ENCODE measurements at regions not wholly inside any gene's neighbourhood (a gene's known extent, or its start where the extent isn't known, plus 50 kb on each side); places are given as distances from the start of the nearest gene placed in this dataset.
A peak's percentile ranks its signal among the peaks of the same experiment; 100 is the strongest.

DNA sequence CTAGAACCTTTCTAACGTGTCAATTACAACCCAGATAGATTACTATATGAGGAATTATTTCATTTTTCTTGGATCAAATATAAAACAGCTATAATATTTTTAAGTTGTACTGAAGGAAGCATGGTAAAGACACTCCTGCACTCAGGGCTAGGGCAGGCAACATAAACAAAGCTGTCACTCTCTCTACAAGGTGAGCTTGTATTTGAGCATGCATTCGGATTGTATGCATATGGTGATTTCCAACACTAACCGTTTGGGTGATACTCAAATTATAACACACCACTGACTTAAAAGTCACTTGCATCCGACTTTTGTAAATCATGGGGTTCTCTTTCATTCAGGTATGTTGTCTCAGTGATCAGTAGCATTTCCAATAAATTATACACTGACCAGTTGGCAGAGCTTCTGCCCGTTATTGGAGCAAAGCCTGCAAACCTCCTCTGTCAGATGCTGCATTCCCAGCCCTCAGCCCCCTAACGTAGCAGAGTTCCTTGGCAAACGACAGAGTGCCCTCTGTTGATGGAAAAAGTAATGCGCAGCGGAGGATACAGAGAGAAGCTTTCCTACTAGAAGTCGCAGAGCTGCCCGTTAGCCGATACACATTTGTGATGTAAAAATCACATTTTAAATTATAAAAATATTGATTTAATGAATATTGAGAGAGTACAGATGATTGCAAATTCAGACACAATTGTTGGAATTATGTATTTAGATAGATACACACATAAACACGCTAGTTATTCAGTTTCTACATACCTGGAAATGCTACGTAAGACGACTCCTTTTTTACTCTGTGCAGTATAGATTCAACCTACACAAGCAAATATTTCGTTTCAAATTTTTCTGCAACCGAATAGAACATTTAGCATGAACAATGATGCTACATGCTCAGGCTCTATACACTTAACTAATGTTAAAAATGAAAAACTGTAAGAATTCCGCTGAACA is 173.9 kb upstream of the SP4 start:
- peak; percentile 3 to 6 for DNase-seq

DNA sequence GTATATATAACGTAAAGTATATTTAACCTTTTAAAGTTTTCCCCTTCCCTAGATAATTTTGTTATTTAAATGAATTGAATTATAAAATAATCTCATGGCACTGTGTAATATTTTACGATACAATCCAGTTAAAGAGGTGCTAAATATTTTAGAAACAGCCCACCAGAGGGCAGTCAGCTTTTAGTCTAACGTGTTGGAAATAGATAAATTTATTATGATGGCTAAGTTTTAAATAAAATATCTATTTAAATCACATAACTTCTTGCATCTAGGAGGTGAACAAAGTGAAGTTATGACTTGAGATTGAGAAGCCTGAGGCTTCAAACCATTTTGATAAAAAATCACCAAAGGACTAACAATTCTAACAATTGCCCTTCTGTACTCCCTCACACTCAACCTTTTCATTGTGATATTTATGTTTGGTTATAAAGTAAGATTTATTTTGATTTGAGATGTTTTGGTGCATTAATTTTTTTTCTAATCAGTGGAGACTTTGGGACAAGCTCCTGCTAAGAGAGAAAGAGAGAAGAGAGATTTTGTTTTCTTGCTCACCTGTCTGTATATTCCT is 171.5 kb upstream of the SP4 start:
- DNase-seq, result peak in 1 of 2 experiments; percentile 1

DNA sequence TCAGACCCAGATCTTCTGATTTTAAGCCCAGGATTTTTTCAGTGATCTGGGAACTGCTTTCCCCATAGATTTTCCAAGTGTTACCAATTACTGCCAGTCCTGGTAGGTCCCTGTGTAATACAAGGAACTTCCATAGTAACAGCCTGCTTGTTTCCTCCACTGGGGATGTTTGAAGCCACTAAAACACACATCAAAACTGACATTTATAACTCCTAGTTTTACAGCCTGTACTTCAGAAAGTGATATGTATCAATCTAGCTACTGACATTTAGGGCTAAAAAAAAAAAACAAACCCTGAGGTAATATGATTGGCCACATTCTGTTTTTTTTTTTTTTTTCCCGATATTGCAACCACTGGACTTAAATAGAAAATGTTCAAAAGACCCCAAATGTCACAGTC is 166.9 kb upstream of the SP4 start:
- no peak for DNase-seq

DNA sequence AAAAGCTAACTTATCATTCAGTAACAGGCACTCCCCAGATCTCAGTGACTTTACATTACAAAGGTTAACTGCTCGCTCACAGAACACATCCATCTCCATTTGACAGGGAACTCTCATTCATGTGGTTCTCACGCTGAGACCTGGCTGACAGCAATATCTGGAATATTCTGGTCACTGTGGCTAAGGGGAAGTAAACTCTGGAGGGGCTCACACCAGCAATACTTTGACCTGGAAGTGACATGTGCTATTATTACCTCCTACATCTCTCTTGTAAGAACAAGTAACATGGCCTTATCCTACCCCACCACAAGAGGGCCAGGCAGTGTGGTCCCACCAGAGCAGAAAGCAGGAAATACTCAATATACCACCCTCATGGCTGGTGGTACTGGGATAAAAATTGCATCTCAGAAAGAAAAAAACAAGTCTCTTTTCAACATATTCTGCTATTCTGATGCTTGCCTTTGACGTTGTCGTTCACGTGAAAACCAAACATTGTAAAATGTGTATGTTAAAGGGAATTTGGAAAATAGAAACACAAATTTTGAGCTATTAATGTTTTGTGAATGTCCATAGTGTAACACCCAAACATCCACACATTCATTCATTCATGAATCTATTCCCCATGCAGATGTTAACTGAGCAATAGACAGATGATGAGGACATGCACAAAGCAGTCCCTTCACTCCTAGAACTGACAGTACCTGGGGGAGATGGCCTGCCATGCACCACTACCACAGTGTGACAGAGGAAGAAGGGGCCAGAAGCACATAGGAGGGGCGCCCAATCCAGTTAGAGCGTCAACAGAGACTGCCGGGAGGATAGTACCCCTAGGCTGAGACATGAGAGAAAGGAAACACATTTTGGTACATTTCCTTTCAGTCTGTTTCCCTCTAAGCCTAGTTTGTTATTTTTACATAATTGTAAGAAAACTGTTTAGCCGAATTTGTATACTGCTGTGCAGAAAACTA is 166.0 kb upstream of the SP4 start:
- peak; percentile 21 to 22 for DNase-seq

DNA sequence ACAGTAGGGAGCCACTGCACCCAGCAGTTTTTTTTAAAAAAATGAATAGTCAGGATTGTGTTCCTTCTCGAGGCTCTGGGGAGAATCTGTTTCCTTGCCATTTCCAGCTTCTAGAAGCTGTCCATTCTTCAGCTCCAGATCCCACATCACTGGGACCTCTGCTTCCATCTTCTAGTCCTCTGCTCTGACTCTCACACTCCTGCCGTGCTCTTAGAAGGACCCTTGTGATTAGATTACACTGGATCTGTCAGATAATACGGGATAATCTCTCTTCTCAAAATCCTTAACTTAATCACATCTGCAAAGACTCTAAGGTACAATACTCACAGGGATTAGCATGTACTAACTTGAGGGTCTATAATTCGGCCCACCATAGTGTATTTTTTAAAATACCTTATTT is 158.9 kb upstream of the SP4 start:
- DNase-seq, result no peak

DNA sequence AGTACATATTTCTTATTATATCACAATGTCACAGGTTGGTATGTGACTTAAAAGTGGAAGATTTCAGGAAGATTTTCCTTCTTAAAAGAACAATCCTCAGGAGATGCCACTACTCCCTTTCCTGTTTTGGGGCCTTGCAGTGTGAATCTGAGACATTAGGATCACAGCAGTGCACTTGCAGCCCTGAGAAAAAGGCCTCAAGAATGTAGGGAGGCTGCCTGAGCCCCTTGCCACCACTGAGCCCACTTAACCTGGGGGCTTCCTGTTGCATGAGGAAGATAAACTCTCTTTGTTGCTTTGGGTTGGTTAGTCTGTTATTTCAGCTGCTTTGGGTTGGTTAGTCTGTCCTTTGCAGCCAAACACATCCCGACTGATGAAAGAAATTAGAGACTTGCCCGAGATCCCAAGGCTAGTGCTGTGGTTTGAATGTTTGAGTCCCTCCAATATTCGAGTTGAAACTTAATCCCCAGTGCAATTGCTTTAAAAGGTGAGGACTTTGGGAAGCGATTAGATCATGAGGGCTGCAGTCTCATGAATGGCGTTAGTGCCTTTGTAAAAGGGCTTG is 151.3 kb upstream of the SP4 start:
- DNase-seq, result no peak

DNA sequence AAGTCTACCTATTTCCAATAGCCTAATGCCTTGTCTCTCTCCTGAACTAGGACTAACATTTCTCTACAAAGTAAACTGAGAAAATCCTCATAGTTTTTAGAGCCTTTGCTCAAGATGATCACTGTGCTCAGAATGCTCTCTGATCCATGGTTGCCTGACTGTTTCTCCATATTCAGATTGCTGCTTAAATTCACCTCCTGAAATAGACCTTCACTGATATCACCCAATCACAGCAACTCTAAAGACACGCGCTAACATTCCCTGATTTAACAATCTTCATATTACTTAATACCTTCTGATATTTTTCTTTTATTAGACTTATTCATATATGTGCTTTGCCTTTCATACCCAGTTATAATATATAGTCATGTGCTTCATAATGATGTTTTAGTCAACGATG is 148.9 kb upstream of the SP4 start:
- no peak for DNase-seq

DNA sequence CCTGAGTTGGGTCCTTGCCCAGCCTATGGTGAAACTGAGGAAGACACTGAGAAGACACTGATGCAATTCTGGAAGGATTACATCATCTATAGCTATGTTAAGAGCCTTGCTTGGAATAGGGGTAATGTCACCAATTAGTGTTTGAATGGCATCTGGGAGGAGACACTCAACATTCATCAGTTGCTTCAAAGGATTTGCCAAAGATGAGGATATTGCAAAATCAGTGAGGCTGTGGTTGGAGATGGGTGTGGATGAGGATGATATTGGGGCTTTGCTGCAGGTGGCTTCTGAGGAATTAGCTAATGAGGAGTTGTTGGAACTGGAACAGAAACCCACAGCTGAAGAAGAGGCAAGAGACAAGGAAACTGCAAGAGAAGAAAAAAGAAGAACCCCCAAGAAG is 146.7 kb upstream of the SP4 start:
- DNase-seq, result no peak

DNA sequence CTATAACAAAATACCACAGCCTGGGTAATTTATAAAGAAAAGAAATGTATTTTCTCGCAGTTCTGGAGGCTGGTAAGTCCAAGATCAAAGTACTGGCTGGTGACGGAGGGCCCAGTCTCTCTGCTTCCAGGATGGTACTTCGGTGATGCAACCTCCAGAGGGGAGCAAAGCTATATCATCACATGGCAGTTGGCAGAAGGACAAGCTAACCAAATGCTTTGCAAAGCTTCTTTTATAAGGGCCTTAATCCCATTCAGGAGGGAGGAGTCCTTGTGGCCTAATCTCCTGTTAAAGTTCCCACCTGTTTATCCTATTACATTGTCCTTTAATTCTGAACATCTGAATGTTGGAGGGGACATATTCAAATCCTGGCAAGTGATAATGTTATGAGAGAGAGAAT is 134.1 kb upstream of the SP4 start:
- no peak for DNase-seq

DNA sequence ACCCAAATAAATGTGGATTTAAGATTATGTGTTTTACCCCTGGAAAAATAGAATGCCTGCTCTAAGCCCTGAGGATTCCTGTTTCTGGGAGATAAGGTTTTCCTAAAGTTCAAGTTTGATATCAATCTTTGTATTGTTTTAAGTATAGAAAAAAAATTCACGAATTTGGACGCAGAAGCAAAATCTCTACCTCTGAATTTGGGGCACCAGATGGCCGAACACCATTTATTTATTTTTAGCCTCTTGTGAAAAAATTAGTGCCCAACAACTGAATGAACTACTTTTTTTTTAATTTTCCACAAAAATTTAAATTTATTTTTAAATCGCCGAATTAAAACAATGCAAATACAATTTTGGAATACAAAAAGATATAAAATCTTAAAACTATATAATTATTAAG is 128.1 kb upstream of the SP4 start:
- DNase-seq, result no peak

DNA sequence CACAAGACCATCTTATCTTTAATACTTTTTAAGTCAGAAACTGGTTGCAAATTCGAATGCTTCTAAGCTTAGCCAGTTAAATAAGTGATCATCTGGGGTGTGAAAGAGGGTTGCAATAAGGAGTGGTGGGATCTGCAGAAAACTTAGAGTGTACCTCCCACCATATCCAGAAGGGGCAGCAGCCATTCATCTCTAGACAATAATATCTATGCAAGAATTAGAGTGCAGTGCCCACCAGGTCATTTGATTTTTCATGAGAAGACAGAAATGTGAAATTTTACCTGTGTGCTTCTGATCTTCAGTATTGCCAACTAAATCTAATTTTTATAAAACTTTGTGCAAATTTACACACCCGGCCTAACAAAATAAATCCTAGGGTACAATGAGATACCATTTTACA is 127.2 kb upstream of the SP4 start:
- no peak for DNase-seq

DNA sequence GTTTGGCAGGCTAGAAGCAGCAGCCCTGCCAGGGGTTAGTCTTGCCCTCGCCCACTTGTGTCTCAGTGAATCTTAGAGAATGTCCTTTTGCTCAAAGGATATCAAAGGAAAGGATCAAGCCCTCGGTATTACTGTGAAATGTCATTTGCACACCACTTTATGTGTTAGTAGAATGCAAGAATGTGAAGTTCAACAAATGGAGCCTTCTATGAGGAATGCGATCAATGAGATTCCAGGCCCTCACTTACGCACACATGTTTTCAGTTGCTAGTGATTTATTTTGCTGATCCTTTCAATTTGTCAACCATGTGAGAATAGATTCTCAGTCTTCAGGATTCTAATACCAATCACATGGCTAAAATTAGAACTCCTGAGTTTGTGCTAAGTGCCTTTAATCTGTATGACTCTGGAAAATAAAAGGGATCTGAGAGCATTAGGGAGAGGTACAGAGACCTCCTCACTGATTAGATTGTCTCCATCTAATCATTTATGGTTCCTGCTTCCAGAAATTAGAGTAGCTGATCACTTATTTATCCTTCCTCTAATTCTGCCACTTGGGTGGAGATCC is 123.0 kb upstream of the SP4 start:
- DNase-seq, result no peak

DNA sequence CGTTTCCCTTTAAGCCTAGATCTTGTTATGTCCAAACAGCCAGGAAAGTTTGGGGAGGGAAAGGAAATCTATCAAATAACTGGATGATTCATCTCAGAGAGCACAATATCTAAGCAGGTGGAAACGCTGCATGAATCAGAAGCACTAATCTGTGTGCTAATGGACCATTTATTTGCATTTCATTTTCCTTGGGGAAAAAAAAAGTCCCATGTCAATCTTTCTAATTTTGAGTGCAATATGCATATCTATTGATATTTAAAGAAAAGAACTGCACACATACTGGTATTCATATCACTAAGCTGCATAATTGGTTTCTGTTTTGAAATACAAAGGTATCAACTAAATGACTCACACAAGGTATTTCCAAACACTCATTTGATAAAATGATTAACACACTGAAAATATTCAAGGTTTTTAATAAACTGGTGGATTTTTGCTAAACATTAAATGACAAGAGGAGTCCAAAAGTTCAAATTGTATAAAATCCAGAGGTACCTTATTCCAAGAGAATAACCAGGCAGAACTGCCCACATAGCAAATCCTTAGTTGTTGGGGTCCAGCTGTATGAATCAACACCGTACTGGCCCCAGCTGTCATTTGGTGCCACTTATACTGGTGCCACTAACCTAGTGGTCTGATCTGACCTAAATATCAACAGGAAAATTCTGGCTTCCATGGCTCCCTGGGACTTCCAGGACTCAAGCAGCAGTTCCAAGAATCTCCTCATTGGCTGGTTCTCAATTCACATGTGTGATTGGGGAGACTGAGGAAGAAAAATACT is 122.2 kb upstream of the SP4 start:
- DNase-seq, result no peak

DNA sequence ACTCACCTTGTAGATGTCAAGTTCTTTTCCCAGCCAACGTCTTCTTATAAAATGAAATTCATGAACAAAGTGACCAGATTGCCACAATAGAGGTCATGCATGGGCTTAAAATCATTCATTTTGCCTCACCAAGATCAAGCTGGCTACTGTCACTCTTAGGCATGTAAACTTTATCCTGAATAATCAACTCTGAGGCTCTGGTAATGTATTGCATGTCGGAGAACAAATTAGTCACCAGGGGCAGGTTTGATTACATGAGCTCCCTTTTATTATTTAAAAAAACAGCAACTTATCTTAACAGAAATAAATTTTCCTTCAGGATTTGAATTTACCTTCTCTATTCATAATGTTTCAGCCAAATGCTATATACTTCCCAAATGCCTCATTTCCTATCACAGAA is 112.9 kb upstream of the SP4 start:
- no peak for DNase-seq

DNA sequence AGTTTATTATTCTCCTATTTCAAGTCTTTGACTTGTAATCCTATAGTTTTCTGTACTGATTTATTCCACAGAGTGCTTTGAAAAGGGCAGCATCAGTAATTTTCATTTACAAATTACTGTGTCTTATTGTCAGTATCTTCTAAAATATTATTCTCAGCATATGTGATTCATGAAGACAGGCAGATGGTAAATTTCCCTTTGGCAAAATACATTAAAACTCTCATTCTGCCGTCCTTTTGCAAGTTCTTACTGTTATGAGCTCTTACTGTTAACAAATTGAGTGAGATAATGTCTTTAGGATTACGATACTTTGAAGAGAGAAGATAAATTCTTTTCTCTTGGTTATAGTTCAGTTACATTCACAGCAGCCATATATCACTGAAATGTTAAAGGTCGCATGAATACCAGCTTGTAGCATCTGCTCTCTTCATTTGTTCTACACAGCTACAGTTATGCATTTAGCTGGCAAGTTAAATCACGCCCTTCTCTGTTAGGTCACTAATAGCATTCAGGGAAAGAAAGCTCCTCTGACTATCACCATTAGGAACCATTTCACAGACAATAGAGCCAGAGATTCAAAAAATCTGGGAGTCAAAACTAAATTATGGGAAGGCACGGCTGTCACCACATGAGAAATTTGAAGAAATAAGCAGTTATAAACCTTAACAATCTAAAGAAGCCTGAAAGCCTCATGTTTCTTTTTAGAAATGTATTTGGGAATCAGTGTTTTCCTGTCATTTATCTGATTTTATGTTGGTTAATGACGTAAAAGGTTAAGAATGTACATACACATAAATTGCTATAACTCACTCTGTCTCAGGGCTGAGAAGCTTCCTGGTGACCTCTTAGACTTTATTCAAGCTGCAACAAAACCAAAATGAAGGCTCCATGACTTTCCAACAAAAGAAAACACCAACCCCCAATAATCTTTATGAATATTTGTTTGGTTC is 109.6 kb upstream of the SP4 start:
- DNase-seq, result no peak

DNA sequence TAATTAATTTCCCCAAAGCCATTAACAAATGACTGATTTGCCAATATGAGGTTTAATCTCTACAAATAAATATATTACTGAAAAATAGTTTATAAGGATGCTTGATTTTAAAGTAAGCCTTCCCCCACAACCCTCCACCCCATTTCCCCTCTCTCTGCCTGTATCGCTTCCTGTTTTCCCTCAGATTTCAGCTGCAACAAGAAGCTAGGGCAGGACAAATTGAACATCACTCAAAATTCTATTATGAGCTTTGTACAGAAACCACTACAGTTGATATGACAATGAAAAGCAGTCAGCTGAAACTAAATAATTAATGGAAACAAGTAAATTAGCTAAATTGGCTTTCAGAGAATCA is 109.0 kb upstream of the SP4 start:
- no peak for DNase-seq

DNA sequence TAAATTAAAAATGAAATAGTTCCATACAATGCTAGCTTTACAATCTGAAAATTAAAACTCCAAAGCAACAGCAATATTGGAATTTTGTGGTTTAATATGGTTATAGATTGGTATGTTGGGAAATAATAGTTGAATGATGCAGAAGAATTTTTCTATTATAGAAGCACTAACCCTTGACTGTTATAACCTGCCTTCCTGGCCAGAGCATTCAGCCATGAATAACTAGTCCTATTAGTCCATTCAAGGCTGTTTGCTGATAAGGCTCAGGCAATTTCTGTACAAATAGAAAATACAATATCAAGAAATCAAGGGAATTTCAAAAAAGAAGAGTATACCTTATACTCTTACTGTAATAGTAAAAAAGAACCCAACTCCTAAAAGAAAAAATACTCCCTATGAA is 101.6 kb upstream of the SP4 start:
- no peak for DNase-seq

DNA sequence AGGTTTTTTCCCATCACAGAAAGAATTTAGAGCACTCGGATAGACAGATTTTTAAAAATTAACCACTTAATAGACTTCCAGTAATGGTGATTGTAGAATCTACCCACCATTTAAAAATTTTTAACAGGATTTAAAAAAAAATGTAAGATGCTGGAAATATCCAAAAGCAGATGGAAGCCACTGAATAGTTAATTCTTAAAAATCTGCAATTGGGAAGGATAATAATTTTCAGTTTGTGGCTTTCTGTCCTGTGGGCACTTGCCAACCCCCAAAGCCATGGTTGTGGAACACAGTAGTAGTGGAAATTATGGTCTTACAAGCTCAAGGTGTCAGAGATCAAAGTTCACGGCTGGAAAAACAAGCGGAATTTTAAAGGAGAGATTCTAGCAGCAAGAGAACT is 101.0 kb upstream of the SP4 start:
- no peak for DNase-seq

DNA sequence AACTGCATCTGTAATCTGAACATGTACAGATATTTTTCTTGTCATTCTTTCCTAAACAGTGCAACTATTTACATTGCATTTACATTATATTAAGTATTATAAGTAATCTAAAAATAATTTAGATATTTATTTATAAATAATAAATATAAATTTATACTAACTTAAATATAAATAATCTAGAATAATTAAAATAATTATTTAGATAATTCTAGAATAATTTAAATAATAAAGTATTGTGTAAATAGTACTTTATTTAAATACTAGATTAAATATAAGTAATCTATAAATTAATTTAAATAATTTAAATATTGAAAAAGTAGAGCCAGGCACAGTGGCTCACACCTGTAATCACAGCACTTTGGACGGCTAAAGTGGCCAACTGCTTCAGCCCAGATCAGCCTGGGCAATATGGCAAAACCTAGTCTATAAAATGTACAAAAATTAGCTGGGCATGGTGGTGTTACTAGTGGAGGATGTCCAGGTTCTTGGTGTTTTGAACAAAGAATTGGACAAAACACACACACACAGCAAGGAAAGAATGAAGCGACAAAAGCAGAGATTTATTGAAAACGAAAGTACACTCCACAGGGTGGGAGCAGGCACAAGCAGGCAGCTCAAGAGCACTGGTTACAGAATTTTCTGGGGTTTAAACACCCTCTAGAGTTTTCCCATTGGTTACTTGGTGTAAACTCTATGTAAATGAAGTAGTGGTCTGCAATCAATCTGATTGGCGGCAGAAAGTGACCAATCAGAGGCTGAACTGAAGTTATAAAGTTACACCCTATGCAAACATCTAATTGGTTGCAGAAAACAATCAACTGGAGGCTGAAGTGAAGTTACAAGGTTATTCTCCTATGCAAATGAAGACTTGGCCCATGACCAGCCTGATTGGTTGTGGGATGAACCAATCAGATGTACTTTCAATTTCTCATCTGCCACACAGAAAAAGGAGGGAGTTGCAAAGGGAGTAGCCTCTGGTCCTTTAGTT is 100.2 kb upstream of the SP4 start:
- DNase-seq, result no peak

Measured in activated CD4-positive, alpha-beta T cell treated with anti-CD3 and anti-CD28 coated beads, Interleukin-2, amount 50 U/mL, for 4 hours (primary cell).